IgD-negative memory B cell (primary cell): ENCODE measurements at regions not wholly inside any gene's neighbourhood (a gene's known extent, or its start where the extent isn't known, plus 50 kb on each side); places are given as distances from the start of the nearest gene placed in this dataset.
"Not testable (repeated sequence)": the region's sequence is repeated elsewhere in the genome, so short reads cannot be mapped to it uniquely, and the experiment has no call there.

Experiments
- H3K27ac Mint-ChIP-seq, 3 donors: one replicate each; pipeline ENCODE4 v1.8.0; 2020 to 2022; ENCODE audit warnings: mild to moderate bottlenecking in 3 of 3, mixed read lengths in 3 of 3, moderate library complexity in 1 of 3
- H3K27me3 Mint-ChIP-seq: one replicate; pipeline ENCODE4 v1.8.0; 2021; ENCODE audit warnings: mixed read lengths
- H3K36me3 Mint-ChIP-seq: one replicate; pipeline ENCODE4 v1.8.0; 2020; ENCODE audit warnings: mild to moderate bottlenecking, mixed read lengths
- H3K4me1 Mint-ChIP-seq, 3 donors: one replicate each; pipeline ENCODE4 v1.8.0; 2020 to 2022; ENCODE audit warnings: mixed read lengths in 3 of 3, mild to moderate bottlenecking in 1 of 3
- H3K4me3 Mint-ChIP-seq, 4 donors: one replicate each; pipeline ENCODE4 v1.8.0; 2020 to 2022; ENCODE audit warnings: mild to moderate bottlenecking in 4 of 4, mixed read lengths in 4 of 4, moderate library complexity in 3 of 4
- H3K9me3 Mint-ChIP-seq, 3 donors: one replicate each; pipeline ENCODE4 v1.8.0; 2020 to 2021; ENCODE audit warnings: mixed read lengths in 3 of 3, mild to moderate bottlenecking in 1 of 3

DNA sequence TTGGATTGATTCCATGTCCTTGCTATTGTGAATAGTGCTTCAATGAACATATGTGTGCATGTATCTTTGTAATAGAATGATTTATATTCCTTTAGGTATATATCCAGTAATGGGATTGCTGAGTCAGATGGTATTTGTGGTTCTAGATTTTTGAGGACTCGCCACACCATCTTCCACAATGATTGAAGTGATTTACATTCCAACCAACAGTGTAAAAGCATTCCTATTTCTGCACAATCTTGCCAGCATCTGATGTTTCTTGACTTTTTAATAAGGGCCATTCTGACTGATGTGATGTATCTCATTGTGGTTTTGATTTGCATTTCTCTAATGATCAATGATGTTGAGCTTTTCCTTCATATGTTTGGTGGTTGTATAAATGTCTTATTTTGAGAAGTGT, 437.9 kb downstream of the IRX1 start:
- H3K9me3 Mint-ChIP-seq, result peaks cover 2 to 28% (median 3%) of the 10 kb centered on the region in 3 donors
- H3K27ac Mint-ChIP-seq, H3K36me3 Mint-ChIP-seq, H3K27me3 Mint-ChIP-seq, H3K4me3 Mint-ChIP-seq, H3K4me1 Mint-ChIP-seq: not testable (repeated sequence)

DNA sequence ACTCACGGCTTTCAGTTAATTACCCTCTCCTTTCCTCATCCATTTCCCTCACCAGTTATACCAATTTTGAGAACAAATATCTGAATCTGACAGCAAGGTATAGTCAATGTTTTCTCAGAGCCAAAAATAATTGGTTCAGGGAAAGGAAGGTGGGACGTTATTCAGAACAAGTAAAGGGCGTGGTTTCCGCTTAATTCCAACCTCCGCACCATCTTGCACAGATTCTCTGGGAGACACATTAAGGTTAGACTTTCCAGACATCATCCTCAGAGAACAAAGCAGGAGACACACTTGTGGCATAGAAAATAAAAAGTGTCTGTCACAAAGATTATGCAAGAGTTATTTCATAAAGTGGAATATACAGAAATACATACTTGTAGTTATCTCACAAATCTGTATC, 441.2 kb downstream of the IRX1 start:
- Mint-ChIP-seq H3K9me3 (peaks cover 3 to 26% (median 8%) of the 10 kb centered on the region in 3 donors), H3K27ac (no peak overlapping the region), H3K36me3 (no peaks in the 10 kb centered on the region), H3K27me3 (no peaks in the 10 kb centered on the region), H3K4me3 (no peak overlapping the region), H3K4me1 (no peaks in the 10 kb centered on the region)

- Mint-ChIP-seq H3K27me3 (no peaks in the 10 kb centered on the region), H3K27ac (no peak overlapping the region), H3K4me1 (no peaks in the 10 kb centered on the region), H3K36me3 (no peaks in the 10 kb centered on the region), H3K4me3 (no peak overlapping the region), H3K9me3 (peaks cover 0 to 17% (median 6%) of the 10 kb centered on the region in 3 donors)
Observed at GRCh38 chr5:4038994-4039393, 443.4 kb downstream of the IRX1 start.

- no peak overlapping the region for H3K4me3 Mint-ChIP-seq
- H3K4me1 Mint-ChIP-seq, result no peaks in the 10 kb centered on the region
- no peaks in the 10 kb centered on the region for H3K27me3 Mint-ChIP-seq
- no peak overlapping the region for H3K27ac Mint-ChIP-seq
- no peaks in the 10 kb centered on the region for H3K36me3 Mint-ChIP-seq
- peaks cover 0 to 10% (median 8%) of the 10 kb centered on the region in 3 donors for H3K9me3 Mint-ChIP-seq
Observed at GRCh38 chr5:4042311-4042710, 446.7 kb downstream of the IRX1 start.

GRCh38 chr5:4043135-4043534, 447.5 kb downstream of the IRX1 start:
- no peaks in the 10 kb centered on the region for H3K4me1 Mint-ChIP-seq
- peaks cover 0 to 8% (median 3%) of the 10 kb centered on the region in 3 donors for H3K9me3 Mint-ChIP-seq
- H3K36me3 Mint-ChIP-seq, result no peaks in the 10 kb centered on the region
- H3K27ac Mint-ChIP-seq, result no peak overlapping the region
- no peak overlapping the region for H3K4me3 Mint-ChIP-seq
- H3K27me3 Mint-ChIP-seq, result no peaks in the 10 kb centered on the region

- Mint-ChIP-seq H3K36me3 (no peaks in the 10 kb centered on the region), H3K27ac (no peak overlapping the region), H3K27me3 (no peaks in the 10 kb centered on the region), H3K4me3 (no peak overlapping the region), H3K9me3 (peaks cover 0 to 8% (median 3%) of the 10 kb centered on the region in 3 donors), H3K4me1 (no peaks in the 10 kb centered on the region)
Observed at GRCh38 chr5:4044881-4045280, 449.2 kb downstream of the IRX1 start.

DNA sequence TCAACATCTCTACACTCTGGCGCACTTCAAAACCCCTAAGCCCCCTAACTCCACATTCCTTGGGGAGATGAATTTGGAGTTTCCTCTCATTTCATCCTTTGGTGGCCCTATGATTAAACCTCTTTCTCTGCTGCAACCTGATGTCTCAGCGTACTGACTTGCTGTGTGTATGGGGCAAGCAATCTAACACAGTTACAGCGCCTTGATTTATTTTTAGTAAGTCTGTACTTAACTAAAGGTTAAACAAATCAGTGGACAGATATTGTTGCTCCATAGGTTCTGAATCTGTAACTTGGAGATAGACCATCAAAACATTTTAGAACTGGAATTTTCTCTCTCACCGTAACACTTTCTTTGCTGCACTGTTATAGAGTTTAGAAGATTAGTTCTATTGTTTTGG, 452.8 kb downstream of the IRX1 start:
- no peaks in the 10 kb centered on the region for H3K4me1 Mint-ChIP-seq
- H3K36me3 Mint-ChIP-seq, result no peaks in the 10 kb centered on the region
- no peak overlapping the region for H3K4me3 Mint-ChIP-seq
- no peaks in the 10 kb centered on the region for H3K27me3 Mint-ChIP-seq
- no peak overlapping the region for H3K27ac Mint-ChIP-seq
- H3K9me3 Mint-ChIP-seq, result peaks cover 0 to 5% (median 4%) of the 10 kb centered on the region in 3 donors

GRCh38 chr5:4050203-4050602, 454.6 kb downstream of the IRX1 start:
- no peak overlapping the region for H3K27ac Mint-ChIP-seq
- H3K36me3 Mint-ChIP-seq, result no peaks in the 10 kb centered on the region
- no peaks in the 10 kb centered on the region for H3K4me1 Mint-ChIP-seq
- H3K27me3 Mint-ChIP-seq, result no peaks in the 10 kb centered on the region
- no peak overlapping the region for H3K4me3 Mint-ChIP-seq
- H3K9me3 Mint-ChIP-seq, result peaks cover 4 to 7% (median 5%) of the 10 kb centered on the region in 3 donors

DNA sequence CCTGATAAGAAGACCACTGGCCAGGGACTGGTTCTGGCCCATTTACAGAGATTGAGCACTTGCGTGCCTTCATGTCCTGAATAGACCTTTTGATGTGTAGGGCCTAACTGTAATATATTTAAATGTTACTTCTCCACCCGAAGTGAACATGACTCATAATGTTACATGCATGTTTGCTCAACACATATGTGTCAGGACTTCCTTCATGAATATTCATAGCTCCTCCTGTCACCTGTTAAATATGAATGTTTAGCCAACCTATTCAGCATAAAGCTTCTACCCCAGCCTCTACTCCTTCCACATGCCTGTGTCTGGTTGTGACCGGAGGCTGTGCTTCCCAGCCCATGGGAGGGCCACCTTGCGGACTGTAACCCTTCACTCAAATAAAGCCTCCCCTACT, 457.5 kb downstream of the IRX1 start:
- Mint-ChIP-seq H3K27me3 (no peaks in the 10 kb centered on the region), H3K4me3 (peak overlapping the region in 1 of 4 donors; percentile 18), H3K36me3 (no peaks in the 10 kb centered on the region), H3K9me3 (peaks cover 3 to 18% (median 7%) of the 10 kb centered on the region in 3 donors), H3K4me1 (no peaks in the 10 kb centered on the region), H3K27ac (no peak overlapping the region)

DNA sequence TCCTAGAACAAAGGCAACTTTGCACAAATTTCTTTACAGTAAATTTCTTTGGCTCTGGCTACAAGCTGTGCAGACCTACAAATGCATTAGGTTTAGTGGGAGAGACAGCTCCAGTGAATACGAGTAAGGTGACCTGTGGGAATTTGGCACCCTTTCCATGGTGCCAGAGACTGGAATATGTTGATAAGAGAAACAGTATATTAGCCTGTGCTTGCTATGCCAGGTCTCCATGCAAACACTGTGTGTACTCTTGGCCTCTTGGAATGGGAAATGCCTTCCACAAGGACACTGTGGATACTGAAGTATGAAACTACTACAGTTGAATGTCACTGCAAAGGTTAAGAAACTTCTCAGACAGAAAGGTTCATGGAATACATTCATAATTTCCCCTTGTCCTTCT, 458.5 kb downstream of the IRX1 start:
- Mint-ChIP-seq H3K4me1 (no peaks in the 10 kb centered on the region), H3K4me3 (no peak overlapping the region), H3K36me3 (no peaks in the 10 kb centered on the region), H3K27ac (no peak overlapping the region), H3K9me3 (peaks cover 3 to 18% (median 7%) of the 10 kb centered on the region in 3 donors), H3K27me3 (no peaks in the 10 kb centered on the region)

GRCh38 chr5:4058899-4059298, 463.3 kb downstream of the IRX1 start:
- Mint-ChIP-seq H3K27ac (no peak overlapping the region), H3K36me3 (no peaks in the 10 kb centered on the region)

DNA sequence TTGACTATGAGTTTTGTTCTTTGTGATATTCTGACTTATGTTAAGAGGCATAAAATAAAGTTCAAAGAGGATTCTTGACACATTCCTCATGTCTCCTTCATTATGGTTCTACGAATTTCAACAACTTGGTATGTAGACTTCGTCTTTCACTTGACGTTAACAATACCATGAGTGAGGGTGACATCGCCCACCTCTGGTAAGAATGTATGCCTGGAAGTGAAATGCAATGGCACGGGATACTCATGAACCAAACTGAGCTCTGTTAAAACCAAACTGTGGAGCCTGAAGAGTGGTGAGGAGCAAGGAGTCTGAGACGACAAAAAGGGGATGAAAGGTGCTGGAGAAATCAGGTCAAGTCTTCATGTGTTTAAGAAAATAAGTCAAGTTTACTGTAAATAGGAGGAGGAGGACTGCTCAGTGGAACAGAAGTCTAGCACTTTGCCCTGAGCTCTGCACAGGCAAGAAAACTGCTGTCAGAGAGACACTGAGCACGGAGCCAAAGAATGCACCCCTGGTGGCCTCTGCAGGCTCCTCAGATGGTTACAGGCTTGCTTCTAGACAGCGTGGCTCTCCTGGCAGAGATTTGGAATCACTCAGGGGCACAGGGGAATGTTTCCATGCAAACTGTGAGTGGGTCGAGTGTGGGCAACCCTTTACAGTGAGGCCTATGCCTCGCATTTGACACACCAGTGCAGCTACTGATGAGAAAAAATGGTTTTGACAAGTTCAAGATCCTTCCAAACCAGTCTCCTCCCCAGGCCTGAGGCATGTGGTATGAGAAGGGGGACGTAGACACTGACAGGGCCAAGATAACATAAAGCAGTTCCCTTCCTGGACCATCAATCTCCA, 470.1 kb downstream of the IRX1 start:
- no peaks in the 10 kb centered on the region for H3K4me1 Mint-ChIP-seq
- H3K36me3 Mint-ChIP-seq, result no peaks in the 10 kb centered on the region
- H3K9me3 Mint-ChIP-seq, result peaks cover 4 to 11% (median 9%) of the 10 kb centered on the region in 3 donors
- H3K4me3 Mint-ChIP-seq, result no peak overlapping the region
- no peaks in the 10 kb centered on the region for H3K27me3 Mint-ChIP-seq
- H3K27ac Mint-ChIP-seq, result peak overlapping the region in 1 of 3 donors; percentile 9

More at GRCh38 chr5:4058899-4059298, 463.3 kb downstream of the IRX1 start:
- Mint-ChIP-seq H3K4me3 (no peak overlapping the region), H3K27me3 (no peaks in the 10 kb centered on the region), H3K9me3 (peaks cover 3 to 15% (median 5%) of the 10 kb centered on the region in 3 donors), H3K4me1 (no peaks in the 10 kb centered on the region)

DNA sequence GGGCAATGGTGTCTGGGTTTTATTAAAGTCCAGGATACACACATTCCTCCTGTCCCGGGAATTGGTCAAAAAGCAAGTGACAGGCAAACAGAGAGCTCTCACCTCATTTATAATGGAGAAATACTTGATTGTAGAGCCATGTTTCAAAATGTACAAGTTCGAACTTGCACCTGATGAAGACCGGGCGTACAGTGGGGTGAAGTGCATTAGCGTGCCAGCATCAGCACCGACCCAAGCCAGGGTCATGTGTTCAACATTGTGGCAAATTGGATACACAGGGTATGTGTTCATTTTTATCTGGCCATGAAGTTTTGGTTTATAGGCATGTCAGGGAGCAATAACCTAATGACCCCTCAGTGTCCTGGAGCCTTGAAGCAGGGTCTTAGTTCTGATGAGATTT, 472.5 kb downstream of the IRX1 start:
- H3K4me3 Mint-ChIP-seq, result no peak overlapping the region
- H3K27ac Mint-ChIP-seq, result no peak overlapping the region
- H3K4me1 Mint-ChIP-seq, result no peaks in the 10 kb centered on the region
- H3K27me3 Mint-ChIP-seq, result no peaks in the 10 kb centered on the region
- peaks cover 4 to 14% (median 9%) of the 10 kb centered on the region in 3 donors for H3K9me3 Mint-ChIP-seq
- no peaks in the 10 kb centered on the region for H3K36me3 Mint-ChIP-seq

- peaks cover 2% of the 10 kb centered on the region for H3K36me3 Mint-ChIP-seq
- peaks cover 2 to 16% (median 14%) of the 10 kb centered on the region in 3 donors for H3K9me3 Mint-ChIP-seq
- H3K27ac Mint-ChIP-seq, result no peak overlapping the region
- H3K27me3 Mint-ChIP-seq, result no peaks in the 10 kb centered on the region
- no peaks in the 10 kb centered on the region for H3K4me1 Mint-ChIP-seq
- H3K4me3 Mint-ChIP-seq, result no peak overlapping the region
Observed at GRCh38 chr5:4078544-4078943, 482.9 kb downstream of the IRX1 start.

DNA sequence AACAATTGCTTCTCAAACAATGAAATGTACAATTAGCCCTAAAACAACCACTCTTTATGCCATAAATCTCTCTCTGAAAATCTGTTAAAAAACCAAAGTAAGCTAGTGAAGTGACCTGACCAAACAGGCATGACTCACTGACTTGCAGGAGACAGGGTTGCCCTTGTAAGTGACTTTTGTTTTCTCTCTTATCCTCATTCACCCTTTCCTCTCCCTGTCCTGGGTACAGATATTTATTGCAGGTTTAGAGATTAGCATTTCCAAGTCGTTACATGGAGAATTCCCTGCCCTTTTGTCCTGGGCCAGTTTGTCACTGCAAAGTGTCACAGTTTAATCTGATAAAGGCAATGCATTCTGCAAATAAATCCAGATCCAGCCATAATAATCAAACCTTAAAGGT, 484.2 kb downstream of the IRX1 start:
- Mint-ChIP-seq H3K9me3 (peaks cover 4 to 16% (median 16%) of the 10 kb centered on the region in 3 donors), H3K27me3 (no peaks in the 10 kb centered on the region), H3K36me3 (peaks cover 2% of the 10 kb centered on the region), H3K27ac (no peak overlapping the region), H3K4me1 (no peaks in the 10 kb centered on the region), H3K4me3 (no peak overlapping the region)

DNA sequence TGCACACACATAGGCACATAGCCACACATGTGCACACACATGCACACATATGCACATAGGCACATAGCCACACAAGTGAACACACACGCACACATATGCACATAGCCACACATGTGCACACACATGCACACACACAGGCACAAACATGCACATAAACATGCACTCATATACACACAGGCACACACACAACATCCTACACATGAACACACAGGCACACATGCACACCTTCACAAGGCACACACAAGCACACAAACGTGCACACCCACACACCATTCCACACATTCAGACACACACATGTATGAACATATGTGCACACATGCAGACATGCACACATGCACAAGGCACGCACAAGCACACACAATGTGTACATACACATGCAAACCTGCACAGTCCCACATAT, 484.7 kb downstream of the IRX1 start:
- H3K9me3 Mint-ChIP-seq, result peaks cover 5 to 16% (median 12%) of the 10 kb centered on the region in 3 donors

More for the DNA sequence above, 484.7 kb downstream of the IRX1 start:
- Mint-ChIP-seq H3K36me3 (peaks cover 2% of the 10 kb centered on the region), H3K27me3 (no peaks in the 10 kb centered on the region), H3K27ac (no peak overlapping the region), H3K4me1 (no peaks in the 10 kb centered on the region), H3K4me3 (no peak overlapping the region)
